CD4-positive, alpha-beta memory T cell (primary cell): ENCODE measurements at regions not wholly inside any gene's neighbourhood (a gene's known extent, or its start where the extent isn't known, plus 50 kb on each side); places are given as distances from the start of the nearest gene placed in this dataset.

Experiments used
- CTCF ChIA-PET: fragments of 350-600 bp; sonication (Branson Sonifier 250); formaldehyde crosslinking; loops from one replicate; lab custom pipeline; 2021; ENCODE audit warnings: inconsistent platforms; ENCODE audit not compliant: partially characterized antibody; lab: Charles Lee
- POLR2A ChIA-PET: fragments of 350-600 bp; sonication (Branson Sonifier 250); formaldehyde crosslinking; loops from one replicate; lab custom pipeline; 2021; ENCODE audit not compliant: partially characterized antibody; lab: Charles Lee
- DNase-seq, 5 donors: peaks; one replicate each; pipeline versions ENCODE4 v3.0.0 to v3.0.0-alpha.2; 2020 to 2022; ENCODE audit warnings: mixed read lengths in 1 of 5
- H3K27ac ChIP-seq: one replicate; pipeline ENCODE4 v1.7.0; 2013; ENCODE audit warnings: low read depth, low read length
- H3K27me3 ChIP-seq: 2 replicates; pipeline ENCODE4 v1.7.0; 2013; ENCODE audit warnings: mild to moderate bottlenecking, low read length, moderate library complexity; ENCODE audit not compliant: insufficient read depth
- H3K36me3 ChIP-seq: 2 replicates; pipeline ENCODE4 v1.7.0; 2013; ENCODE audit warnings: mild to moderate bottlenecking, low read length, moderate library complexity; ENCODE audit not compliant: insufficient read depth
- H3K4me1 ChIP-seq: 2 replicates; pipeline ENCODE4 v1.7.0; 2013; ENCODE audit warnings: mild to moderate bottlenecking, low read length, moderate library complexity; ENCODE audit not compliant: insufficient read depth
- H3K4me3 ChIP-seq, 2 donors: one replicate each; pipeline ENCODE4 v1.7.0; 2013; ENCODE audit warnings: low read length in 2 of 2, mild to moderate bottlenecking in 1 of 2
- H3K9me3 ChIP-seq, 2 donors: one replicate each; pipeline ENCODE4 v1.7.0; 2013; ENCODE audit warnings: low read length in 2 of 2, control low read depth in 1 of 2; ENCODE audit not compliant: control insufficient read depth in 1 of 2
- H3K27ac Mint-ChIP-seq, 7 donors: one replicate each; pipeline ENCODE4 v1.8.0; 2020 to 2021; ENCODE audit warnings: mixed read lengths in 7 of 7, mild to moderate bottlenecking in 6 of 7, inconsistent platforms in 3 of 7, moderate library complexity in 3 of 7
- H3K27me3 Mint-ChIP-seq, 2 donors: one replicate each; pipeline ENCODE4 v1.8.0; 2020 to 2021; ENCODE audit warnings: mixed read lengths in 2 of 2
- H3K36me3 Mint-ChIP-seq, 2 donors: one replicate each; pipeline ENCODE4 v1.8.0; 2020 to 2021; ENCODE audit warnings: mixed read lengths in 2 of 2, inconsistent platforms in 1 of 2, mild to moderate bottlenecking in 1 of 2
- H3K4me1 Mint-ChIP-seq, 4 donors: one replicate each; pipeline ENCODE4 v1.8.0; 2020 to 2021; ENCODE audit warnings: mixed read lengths in 4 of 4, mild to moderate bottlenecking in 1 of 4
- H3K4me3 Mint-ChIP-seq, 8 donors: one replicate each; pipeline ENCODE4 v1.8.0; 2020 to 2021; ENCODE audit warnings: mixed read lengths in 8 of 8, mild to moderate bottlenecking in 7 of 8, moderate library complexity in 6 of 8, inconsistent platforms in 3 of 8
- H3K9me3 Mint-ChIP-seq, 8 donors: one replicate each; pipeline ENCODE4 v1.8.0; 2020 to 2021; ENCODE audit warnings: mixed read lengths in 8 of 8, mild to moderate bottlenecking in 5 of 8, inconsistent platforms in 3 of 8, moderate library complexity in 1 of 8
- intact Hi-C: fragments of 100-400 bp; cut with micrococcal nuclease; formaldehyde crosslinking; loops from one replicate; pipeline ENCODE4 v1.15.1; 2023

DNA sequence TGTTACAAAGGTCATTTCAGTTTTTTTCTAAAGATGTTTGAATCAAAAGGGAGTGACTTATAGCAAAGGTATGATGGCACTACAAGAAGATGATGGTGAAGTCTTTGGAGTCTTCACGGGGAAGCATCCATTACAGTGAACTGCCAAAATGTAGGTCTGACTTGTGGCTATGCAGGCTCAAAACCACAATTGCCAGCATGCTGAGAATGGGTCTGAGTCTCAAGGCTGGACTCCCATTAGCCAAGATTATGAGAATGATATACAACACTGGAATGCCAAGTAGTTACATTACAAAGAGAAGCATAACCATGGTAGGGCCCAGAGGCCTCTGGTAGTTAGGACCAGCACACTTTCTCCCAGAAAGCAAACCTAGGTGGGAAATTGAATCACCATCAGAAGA lies 194.2 kb downstream of the MTHFS start:
- Histone ChIP-seq H3K27ac (no peak overlapping the region), H3K9me3 (no peaks in the 10 kb centered on the region), H3K27me3 (no peaks in the 10 kb centered on the region), H3K4me3 (no peak overlapping the region), H3K4me1 (no peaks in the 10 kb centered on the region), H3K36me3 (no peaks in the 10 kb centered on the region)
- DNase-seq, result no peak
- ChIA-PET POLR2A (no interaction called here), CTCF (no interaction called here)
- Mint-ChIP-seq H3K27ac (no peak overlapping the region), H3K36me3 (no peaks in the 10 kb centered on the region), H3K4me3 (no peak overlapping the region), H3K9me3 (peaks cover 0 to 6% (median 0%) of the 10 kb centered on the region in 8 donors), H3K4me1 (no peaks in the 10 kb centered on the region), H3K27me3 (peaks cover 2 to 7% of the 10 kb centered on the region in 2 donors)
- intact Hi-C loops, result no loop called here

DNA sequence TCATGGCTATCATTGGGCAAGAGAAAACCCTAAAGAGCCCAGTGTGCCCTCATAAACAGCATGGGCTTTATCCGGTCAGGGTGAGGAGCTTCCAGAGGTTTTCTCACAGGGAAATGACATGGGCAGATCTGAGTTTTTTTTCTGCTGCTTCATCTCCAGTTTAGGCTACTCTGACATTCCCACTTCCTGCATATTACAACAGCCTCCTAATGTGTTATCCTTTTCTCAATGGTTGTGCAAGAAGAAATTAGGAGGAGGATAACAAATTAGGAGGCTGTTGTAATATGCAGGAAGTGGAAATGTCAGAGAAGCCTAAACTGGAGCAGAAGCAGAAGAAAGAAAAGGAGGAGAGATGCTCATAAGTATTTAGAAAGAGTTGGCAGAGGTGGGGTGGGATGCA lies 175.6 kb downstream of the MTHFS start:
- Mint-ChIP-seq H3K9me3 (peaks cover 0 to 6% (median 0%) of the 10 kb centered on the region in 8 donors), H3K27me3 (peaks cover 0 to 14% of the 10 kb centered on the region in 2 donors), H3K27ac (no peak overlapping the region), H3K4me3 (no peak overlapping the region), H3K4me1 (no peaks in the 10 kb centered on the region), H3K36me3 (no peaks in the 10 kb centered on the region)
- Histone ChIP-seq H3K27ac (no peak overlapping the region), H3K9me3 (no peaks in the 10 kb centered on the region), H3K36me3 (no peaks in the 10 kb centered on the region), H3K4me1 (no peaks in the 10 kb centered on the region), H3K27me3 (no peaks in the 10 kb centered on the region), H3K4me3 (no peak overlapping the region)
- CTCF ChIA-PET, result no interaction called here
- DNase-seq, result no peak
- intact Hi-C loops, result no loop called here
- POLR2A ChIA-PET, result no interaction called here

DNA sequence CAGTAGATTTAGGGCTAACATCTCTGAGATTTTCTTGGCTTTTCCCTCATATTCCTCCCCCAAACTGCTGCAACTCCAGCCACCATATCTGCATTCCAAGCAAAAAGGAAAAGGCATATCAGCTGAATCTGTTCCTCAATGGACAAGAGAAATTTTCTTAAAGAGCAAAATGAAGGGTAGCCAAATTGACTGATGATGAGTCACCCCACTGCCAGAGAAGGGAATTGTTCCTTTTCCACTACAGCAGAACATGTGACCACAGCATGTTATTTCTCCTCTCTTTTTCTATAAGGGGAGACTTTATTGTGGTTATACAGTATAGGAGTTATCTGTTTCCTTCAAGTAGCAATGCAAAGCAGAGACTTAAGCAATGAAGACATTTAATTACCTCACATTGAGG lies 172.5 kb downstream of the MTHFS start:
- Mint-ChIP-seq H3K4me1 (no peaks in the 10 kb centered on the region), H3K36me3 (no peaks in the 10 kb centered on the region), H3K9me3 (peaks cover 0 to 6% (median 2%) of the 10 kb centered on the region in 8 donors), H3K4me3 (no peak overlapping the region), H3K27me3 (peaks cover 5 to 17% of the 10 kb centered on the region in 2 donors), H3K27ac (no peak overlapping the region)
- ChIA-PET POLR2A (no interaction called here), CTCF (no interaction called here)
- Histone ChIP-seq H3K27ac (no peak overlapping the region), H3K27me3 (no peaks in the 10 kb centered on the region), H3K36me3 (no peaks in the 10 kb centered on the region), H3K4me3 (no peak overlapping the region), H3K4me1 (no peaks in the 10 kb centered on the region), H3K9me3 (no peaks in the 10 kb centered on the region)
- intact Hi-C loops, result no loop called here
- DNase-seq, result no peak

DNA sequence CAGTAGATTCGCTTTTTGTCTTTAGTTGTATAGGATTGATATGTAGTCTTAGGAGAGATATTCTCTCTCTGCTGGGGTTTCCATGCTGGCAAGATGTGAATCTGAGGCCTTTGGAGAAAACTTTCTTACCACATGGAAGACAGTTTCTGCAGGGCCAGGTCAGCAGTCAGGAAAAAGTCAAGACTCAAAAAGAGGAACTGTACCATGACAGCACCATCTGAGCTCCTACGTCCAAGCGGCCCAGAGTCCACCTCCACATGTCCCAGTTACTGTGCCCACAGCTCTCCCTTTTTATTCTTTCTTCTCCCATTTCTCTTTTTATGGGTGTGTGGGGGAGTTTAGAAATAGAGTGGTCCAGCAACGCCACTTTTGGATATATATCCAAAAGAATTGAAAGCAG lies 172.0 kb downstream of the MTHFS start:
- Histone ChIP-seq H3K36me3 (no peaks in the 10 kb centered on the region), H3K4me3 (no peak overlapping the region), H3K9me3 (no peaks in the 10 kb centered on the region), H3K27ac (no peak overlapping the region), H3K27me3 (no peaks in the 10 kb centered on the region), H3K4me1 (no peaks in the 10 kb centered on the region)
- POLR2A ChIA-PET, result no interaction called here
- CTCF ChIA-PET, result no interaction called here
- Mint-ChIP-seq H3K27me3 (peaks cover 9 to 21% of the 10 kb centered on the region in 2 donors), H3K9me3 (peaks cover 0 to 6% (median 2%) of the 10 kb centered on the region in 8 donors), H3K4me3 (no peak overlapping the region), H3K36me3 (no peaks in the 10 kb centered on the region), H3K27ac (no peak overlapping the region), H3K4me1 (no peaks in the 10 kb centered on the region)
- no peak for DNase-seq
- intact Hi-C loops, result no loop called here

DNA sequence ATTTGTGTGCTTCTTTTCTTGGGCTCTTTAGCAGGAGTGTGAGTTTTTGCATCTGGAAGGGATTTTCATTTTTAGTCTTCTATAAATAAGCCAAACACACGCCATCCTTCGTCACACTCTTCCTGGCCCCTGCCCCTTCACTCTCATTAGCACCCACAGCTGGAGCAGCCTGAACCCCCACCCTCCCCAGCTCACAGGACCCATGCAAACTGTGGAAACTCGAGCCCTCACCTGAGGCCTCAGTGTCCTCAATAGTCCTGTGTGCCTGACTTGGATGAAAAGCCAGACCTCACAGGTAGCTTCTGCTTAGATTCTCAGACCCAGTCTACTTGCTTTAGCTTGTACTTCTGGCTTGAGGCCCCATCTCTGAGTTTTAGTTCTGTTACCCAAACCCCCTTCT lies 167.9 kb downstream of the MTHFS start:
- H3K9me3 ChIP-seq, result no peaks in the 10 kb centered on the region
- no peak overlapping the region for H3K27ac Mint-ChIP-seq
- no peaks in the 10 kb centered on the region for H3K36me3 Mint-ChIP-seq
- H3K9me3 Mint-ChIP-seq, result peaks cover 0 to 9% (median 0%) of the 10 kb centered on the region in 8 donors
- no peak for DNase-seq
- intact Hi-C loops, result no loop called here
- H3K4me3 ChIP-seq, result no peak overlapping the region
- H3K4me1 ChIP-seq, result no peaks in the 10 kb centered on the region
- H3K36me3 ChIP-seq, result no peaks in the 10 kb centered on the region
- no peak overlapping the region for H3K27ac ChIP-seq
- no peaks in the 10 kb centered on the region for H3K4me1 Mint-ChIP-seq
- peaks cover 10 to 29% of the 10 kb centered on the region in 2 donors for H3K27me3 Mint-ChIP-seq
- H3K27me3 ChIP-seq, result no peaks in the 10 kb centered on the region
- CTCF ChIA-PET, result no interaction called here
- POLR2A ChIA-PET, result no interaction called here
- H3K4me3 Mint-ChIP-seq, result no peak overlapping the region

DNA sequence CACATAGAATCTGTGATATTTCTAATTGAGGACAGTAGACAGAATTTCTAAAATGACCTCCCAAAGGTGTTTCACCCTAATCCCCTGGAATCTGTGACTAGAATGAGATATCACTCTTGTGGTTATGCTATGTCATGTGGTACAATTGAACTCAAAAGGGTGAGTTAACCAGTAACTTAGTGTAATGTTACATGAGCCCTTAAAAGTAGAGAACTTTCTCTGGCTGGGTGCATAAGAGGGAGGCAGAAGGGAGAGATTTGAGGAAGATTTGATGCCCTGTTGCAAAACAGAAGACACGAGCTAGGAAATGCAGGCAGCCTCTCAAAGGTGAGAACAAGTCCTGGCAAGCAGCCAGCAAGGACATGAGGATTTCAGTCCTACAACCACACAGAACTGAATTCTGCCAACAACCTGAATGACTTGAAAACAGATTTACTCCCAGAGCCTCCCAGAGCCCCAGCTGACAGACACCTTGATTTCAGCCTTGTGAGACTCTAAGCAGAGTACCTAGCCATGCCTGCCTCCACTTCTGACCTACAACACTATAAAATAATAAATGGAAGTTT lies 160.3 kb downstream of the MTHFS start:
- Histone ChIP-seq H3K27ac (no peak overlapping the region), H3K4me1 (no peaks in the 10 kb centered on the region), H3K9me3 (no peaks in the 10 kb centered on the region), H3K4me3 (no peak overlapping the region), H3K27me3 (no peaks in the 10 kb centered on the region), H3K36me3 (no peaks in the 10 kb centered on the region)
- H3K36me3 Mint-ChIP-seq, result no peaks in the 10 kb centered on the region
- H3K4me3 Mint-ChIP-seq, result no peak overlapping the region
- H3K4me1 Mint-ChIP-seq, result no peaks in the 10 kb centered on the region
- peaks cover 0 to 6% (median 3%) of the 10 kb centered on the region in 8 donors for H3K9me3 Mint-ChIP-seq
- ChIA-PET POLR2A (no interaction called here), CTCF (no interaction called here)
- DNase-seq, result no peak
- intact Hi-C loops, result no loop called here
- peaks cover 3 to 6% of the 10 kb centered on the region in 2 donors for H3K27me3 Mint-ChIP-seq
- no peak overlapping the region for H3K27ac Mint-ChIP-seq

DNA sequence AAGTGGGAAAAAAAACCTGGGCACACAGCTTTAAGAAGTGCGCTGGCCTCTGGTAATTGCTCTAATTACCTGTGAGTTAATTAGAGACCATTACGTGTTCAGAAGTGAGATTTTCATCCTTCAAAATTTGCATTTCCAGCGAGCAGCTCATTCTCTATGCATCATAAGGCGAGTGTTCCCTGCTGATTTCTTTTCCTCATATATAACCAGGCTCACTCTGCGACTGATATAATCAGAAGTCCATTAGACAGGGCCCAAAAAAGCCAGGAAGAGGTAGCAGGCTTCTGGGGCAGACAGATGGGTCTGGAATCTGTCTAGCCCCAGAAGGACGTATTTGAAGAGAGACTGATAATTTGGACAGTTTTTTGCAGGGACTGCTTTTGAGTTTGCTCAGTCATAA lies 158.7 kb downstream of the MTHFS start:
- Mint-ChIP-seq H3K27ac (no peak overlapping the region), H3K9me3 (peaks cover 0 to 6% (median 3%) of the 10 kb centered on the region in 8 donors), H3K4me1 (no peaks in the 10 kb centered on the region), H3K27me3 (peaks cover under 1 to 3% of the 10 kb centered on the region in 2 donors), H3K36me3 (no peaks in the 10 kb centered on the region), H3K4me3 (no peak overlapping the region)
- Histone ChIP-seq H3K4me1 (no peaks in the 10 kb centered on the region), H3K27ac (no peak overlapping the region), H3K9me3 (no peaks in the 10 kb centered on the region), H3K36me3 (no peaks in the 10 kb centered on the region), H3K27me3 (no peaks in the 10 kb centered on the region), H3K4me3 (no peak overlapping the region)
- ChIA-PET POLR2A (no interaction called here), CTCF (no interaction called here)
- no peak for DNase-seq
- intact Hi-C loops, result no loop called here

DNA sequence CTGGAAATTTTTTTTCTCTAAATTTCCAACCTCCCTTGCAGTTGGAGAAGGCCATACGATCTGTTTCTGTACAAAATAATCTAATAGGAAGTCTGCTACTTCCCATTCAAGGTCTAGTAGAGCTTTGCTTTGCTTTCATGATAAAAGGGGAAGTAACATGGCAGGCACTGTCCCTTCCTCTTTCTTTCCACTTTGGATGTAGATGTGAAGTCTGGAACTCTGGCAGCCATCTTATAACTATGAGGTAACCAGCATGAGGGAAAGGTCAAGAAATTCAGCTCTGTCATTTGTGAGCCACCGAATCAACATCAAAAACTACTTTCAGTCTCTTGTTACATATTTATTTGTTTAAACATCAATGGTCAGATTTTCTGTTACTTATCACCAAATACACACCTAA lies 156.3 kb downstream of the MTHFS start:
- no peaks in the 10 kb centered on the region for H3K4me1 Mint-ChIP-seq
- no peak for DNase-seq
- H3K9me3 Mint-ChIP-seq, result peaks cover 0 to 8% (median 4%) of the 10 kb centered on the region in 8 donors
- Histone ChIP-seq H3K27ac (no peak overlapping the region), H3K4me3 (no peak overlapping the region), H3K9me3 (no peaks in the 10 kb centered on the region), H3K36me3 (no peaks in the 10 kb centered on the region), H3K27me3 (no peaks in the 10 kb centered on the region), H3K4me1 (no peaks in the 10 kb centered on the region)
- no peaks in the 10 kb centered on the region for H3K36me3 Mint-ChIP-seq
- ChIA-PET CTCF (no interaction called here), POLR2A (no interaction called here)
- intact Hi-C loops, result no loop called here
- peaks cover 0 to 3% of the 10 kb centered on the region in 2 donors for H3K27me3 Mint-ChIP-seq
- no peak overlapping the region for H3K4me3 Mint-ChIP-seq
- no peak overlapping the region for H3K27ac Mint-ChIP-seq
